ENCODE measurements at regions not wholly inside any gene's neighbourhood (a gene's known extent, or its start where the extent isn't known, plus 50 kb on each side); places are given as distances from the start of the nearest gene placed in this dataset.
A peak's percentile ranks its signal among the peaks of the same experiment; 100 is the strongest.

DNA sequence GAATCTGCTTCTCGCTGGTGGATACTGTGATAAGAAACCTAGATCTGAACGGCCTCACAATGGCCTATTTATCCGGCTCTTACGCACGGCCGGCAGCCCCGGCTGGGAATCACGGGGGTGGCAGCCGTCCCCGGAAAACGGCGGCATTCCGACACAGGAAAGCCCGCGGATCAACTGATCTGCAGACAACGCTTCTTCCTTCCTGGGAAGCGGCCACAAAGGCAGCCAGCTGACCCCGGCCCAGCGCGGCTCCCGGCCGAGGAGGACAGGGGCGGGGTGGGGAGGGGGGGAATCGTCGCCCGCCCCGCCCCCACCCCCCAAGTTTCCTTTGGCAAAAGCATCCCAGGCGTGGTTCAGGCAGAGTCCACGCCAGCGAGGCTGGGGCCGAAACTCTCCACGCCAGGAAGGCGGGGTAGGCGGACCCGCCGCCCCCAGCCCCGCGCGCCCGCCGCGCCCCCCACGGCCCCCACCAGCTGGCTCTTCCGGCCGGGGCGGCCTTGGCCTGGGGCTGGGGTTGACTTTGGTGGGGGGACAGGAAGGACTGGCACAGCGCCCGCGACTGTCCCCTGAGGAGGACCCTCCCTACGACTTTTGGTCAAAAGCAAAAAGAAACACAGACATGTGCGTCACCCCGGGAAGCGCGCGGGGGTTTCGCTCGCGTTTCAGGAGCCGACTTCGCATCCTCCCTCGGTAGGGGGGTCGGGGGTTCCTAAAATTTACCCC lies 247.7 kb upstream of the ANKRD55 start:
- H3K4me3 ChIP-seq (ENCODE audit: low read depth in 2 of 2, low read length in 1 of 2), result peak overlapping the region; percentile 53 to 61
- peak; percentile 92 for DNase-seq
- H3K9me2 ChIP-seq, result no peaks in the 10 kb centered on the region
- 4% methylated on average over 27 of the region's 62 CpGs for WGBS (ENCODE audit: low lambda C conversion rate)
- ChIA-PET CTCF (interaction anchor here (0.9 to 3.2 kb wide), 11 partner anchors 10 to 657 kb away, joined by 3 to 28 read pairs (median 3); no protein-coding TSS in a partner anchor), POLR2A (interaction anchor here (1.3 to 3.0 kb wide), 7 partner anchors 10 to 334 kb away, joined by 3 to 12 read pairs (median 6); partner anchors contain the start of gene MAP3K1)
- H4K20me1 ChIP-seq (ENCODE audit: insufficient read depth), result no peaks in the 10 kb centered on the region
- no peaks in the 10 kb centered on the region for H3K27me3 ChIP-seq (ENCODE audit: insufficient read depth)
- peak overlapping the region; percentile 69 for H3K9ac ChIP-seq
- no peaks in the 10 kb centered on the region for H3K79me2 ChIP-seq (ENCODE audit: insufficient read depth)
- peak overlapping the region; percentile 73 to 97 for H3K27ac ChIP-seq (ENCODE audit: low read depth in 2 of 2, low read length in 1 of 2)
- no peaks in the 10 kb centered on the region for H3K9me3 ChIP-seq
- H3K4me2 ChIP-seq, result peak overlapping the region; percentile 96
- H3K4me1 ChIP-seq (ENCODE audit: control insufficient read depth in 1 of 2, insufficient read depth in 2 of 2, low read depth in 1 of 2, low read length in 1 of 2), result peaks cover 18 to 42% of the 10 kb centered on the region in 2 experiments
- no peaks in the 10 kb centered on the region for H3K36me3 ChIP-seq (replicated peaks in 1 of 2; ENCODE audit: control insufficient read depth in 1 of 2, insufficient read depth in 2 of 2, low read length in 1 of 2)
- peaks cover 4% of the 10 kb centered on the region for H3F3A ChIP-seq (replicated peaks; ENCODE audit: insufficient read depth)
- H2AFZ ChIP-seq (ENCODE audit: low read depth), result peak overlapping the region; percentile 99
- no peak for TF ChIP-seq SMC3 (IDR thresholded peaks at IDR 0.05; ENCODE audit: low read depth, low read length)
- TF ChIP-seq TEAD4 (IDR thresholded peaks at IDR 0.05; ENCODE audit: borderline replicate concordance, insufficient read depth), result no peak
- TF ChIP-seq, protein P1, sequence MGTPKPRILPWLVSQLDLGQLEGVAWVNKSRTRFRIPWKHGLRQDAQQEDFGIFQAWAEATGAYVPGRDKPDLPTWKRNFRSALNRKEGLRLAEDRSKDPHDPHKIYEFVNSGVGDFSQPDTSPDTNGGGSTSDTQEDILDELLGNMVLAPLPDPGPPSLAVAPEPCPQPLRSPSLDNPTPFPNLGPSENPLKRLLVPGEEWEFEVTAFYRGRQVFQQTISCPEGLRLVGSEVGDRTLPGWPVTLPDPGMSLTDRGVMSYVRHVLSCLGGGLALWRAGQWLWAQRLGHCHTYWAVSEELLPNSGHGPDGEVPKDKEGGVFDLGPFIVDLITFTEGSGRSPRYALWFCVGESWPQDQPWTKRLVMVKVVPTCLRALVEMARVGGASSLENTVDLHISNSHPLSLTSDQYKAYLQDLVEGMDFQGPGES (IDR thresholded peaks at IDR 0.05; ENCODE audit: low read depth, low read length), result no peak
- TF ChIP-seq, protein P2, sequence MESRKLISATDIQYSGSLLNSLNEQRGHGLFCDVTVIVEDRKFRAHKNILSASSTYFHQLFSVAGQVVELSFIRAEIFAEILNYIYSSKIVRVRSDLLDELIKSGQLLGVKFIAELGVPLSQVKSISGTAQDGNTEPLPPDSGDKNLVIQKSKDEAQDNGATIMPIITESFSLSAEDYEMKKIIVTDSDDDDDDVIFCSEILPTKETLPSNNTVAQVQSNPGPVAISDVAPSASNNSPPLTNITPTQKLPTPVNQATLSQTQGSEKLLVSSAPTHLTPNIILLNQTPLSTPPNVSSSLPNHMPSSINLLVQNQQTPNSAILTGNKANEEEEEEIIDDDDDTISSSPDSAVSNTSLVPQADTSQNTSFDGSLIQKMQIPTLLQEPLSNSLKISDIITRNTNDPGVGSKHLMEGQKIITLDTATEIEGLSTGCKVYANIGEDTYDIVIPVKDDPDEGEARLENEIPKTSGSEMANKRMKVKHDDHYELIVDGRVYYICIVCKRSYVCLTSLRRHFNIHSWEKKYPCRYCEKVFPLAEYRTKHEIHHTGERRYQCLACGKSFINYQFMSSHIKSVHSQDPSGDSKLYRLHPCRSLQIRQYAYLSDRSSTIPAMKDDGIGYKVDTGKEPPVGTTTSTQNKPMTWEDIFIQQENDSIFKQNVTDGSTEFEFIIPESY (IDR thresholded peaks at IDR 0.05; ENCODE audit: borderline replicate concordance, low read depth), result no peak
- no peak for TF ChIP-seq EP300 (IDR thresholded peaks at IDR 0.05; ENCODE audit: borderline replicate concordance in 1 of 2, low read depth in 1 of 2, low read length in 1 of 2)
- TF ChIP-seq MXI1 (IDR thresholded peaks at IDR 0.05; ENCODE audit: low read depth, low read length), result no peak
- no peak for TF ChIP-seq TCF12 (IDR thresholded peaks at IDR 0.05)
- TF ChIP-seq RCOR1 (IDR thresholded peaks at IDR 0.05; ENCODE audit: low read length), result no peak; the same call in 1 of the 2 replicates
- 0 out of 2 replicates have a peak, but pooled peaks have one; percentile 19 for TF ChIP-seq FOXJ3 (CRISPR knock-in tag; IDR thresholded peaks at IDR 0.05)
- no peak for TF ChIP-seq RAD21 (IDR thresholded peaks at IDR 0.05; ENCODE audit: low read length)
- TF ChIP-seq, protein P3, sequence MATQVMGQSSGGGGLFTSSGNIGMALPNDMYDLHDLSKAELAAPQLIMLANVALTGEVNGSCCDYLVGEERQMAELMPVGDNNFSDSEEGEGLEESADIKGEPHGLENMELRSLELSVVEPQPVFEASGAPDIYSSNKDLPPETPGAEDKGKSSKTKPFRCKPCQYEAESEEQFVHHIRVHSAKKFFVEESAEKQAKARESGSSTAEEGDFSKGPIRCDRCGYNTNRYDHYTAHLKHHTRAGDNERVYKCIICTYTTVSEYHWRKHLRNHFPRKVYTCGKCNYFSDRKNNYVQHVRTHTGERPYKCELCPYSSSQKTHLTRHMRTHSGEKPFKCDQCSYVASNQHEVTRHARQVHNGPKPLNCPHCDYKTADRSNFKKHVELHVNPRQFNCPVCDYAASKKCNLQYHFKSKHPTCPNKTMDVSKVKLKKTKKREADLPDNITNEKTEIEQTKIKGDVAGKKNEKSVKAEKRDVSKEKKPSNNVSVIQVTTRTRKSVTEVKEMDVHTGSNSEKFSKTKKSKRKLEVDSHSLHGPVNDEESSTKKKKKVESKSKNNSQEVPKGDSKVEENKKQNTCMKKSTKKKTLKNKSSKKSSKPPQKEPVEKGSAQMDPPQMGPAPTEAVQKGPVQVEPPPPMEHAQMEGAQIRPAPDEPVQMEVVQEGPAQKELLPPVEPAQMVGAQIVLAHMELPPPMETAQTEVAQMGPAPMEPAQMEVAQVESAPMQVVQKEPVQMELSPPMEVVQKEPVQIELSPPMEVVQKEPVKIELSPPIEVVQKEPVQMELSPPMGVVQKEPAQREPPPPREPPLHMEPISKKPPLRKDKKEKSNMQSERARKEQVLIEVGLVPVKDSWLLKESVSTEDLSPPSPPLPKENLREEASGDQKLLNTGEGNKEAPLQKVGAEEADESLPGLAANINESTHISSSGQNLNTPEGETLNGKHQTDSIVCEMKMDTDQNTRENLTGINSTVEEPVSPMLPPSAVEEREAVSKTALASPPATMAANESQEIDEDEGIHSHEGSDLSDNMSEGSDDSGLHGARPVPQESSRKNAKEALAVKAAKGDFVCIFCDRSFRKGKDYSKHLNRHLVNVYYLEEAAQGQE (IDR thresholded peaks at IDR 0.05; ENCODE audit: low read depth, low read length), result no peak
- no peak for TF ChIP-seq TAF1 (IDR thresholded peaks at IDR 0.05; ENCODE audit: borderline replicate concordance, low read depth, low read length)
- TF ChIP-seq, protein P4, sequence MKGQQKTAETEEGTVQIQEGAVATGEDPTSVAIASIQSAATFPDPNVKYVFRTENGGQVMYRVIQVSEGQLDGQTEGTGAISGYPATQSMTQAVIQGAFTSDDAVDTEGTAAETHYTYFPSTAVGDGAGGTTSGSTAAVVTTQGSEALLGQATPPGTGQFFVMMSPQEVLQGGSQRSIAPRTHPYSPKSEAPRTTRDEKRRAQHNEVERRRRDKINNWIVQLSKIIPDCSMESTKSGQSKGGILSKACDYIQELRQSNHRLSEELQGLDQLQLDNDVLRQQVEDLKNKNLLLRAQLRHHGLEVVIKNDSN (IDR thresholded peaks at IDR 0.05; ENCODE audit: borderline replicate concordance, low read depth), result no peak
- TF ChIP-seq, protein P5, sequence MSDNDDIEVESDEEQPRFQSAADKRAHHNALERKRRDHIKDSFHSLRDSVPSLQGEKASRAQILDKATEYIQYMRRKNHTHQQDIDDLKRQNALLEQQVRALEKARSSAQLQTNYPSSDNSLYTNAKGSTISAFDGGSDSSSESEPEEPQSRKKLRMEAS (IDR thresholded peaks at IDR 0.05; ENCODE audit: low read depth), result no peak
- TF ChIP-seq, protein P6, sequence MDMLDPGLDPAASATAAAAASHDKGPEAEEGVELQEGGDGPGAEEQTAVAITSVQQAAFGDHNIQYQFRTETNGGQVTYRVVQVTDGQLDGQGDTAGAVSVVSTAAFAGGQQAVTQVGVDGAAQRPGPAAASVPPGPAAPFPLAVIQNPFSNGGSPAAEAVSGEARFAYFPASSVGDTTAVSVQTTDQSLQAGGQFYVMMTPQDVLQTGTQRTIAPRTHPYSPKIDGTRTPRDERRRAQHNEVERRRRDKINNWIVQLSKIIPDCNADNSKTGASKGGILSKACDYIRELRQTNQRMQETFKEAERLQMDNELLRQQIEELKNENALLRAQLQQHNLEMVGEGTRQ (IDR thresholded peaks at IDR 0.05; ENCODE audit: borderline replicate concordance, low read depth, low read length), result no peak
- no peak for TF ChIP-seq GABPA (IDR thresholded peaks at IDR 0.05; ENCODE audit: low read depth)
- TF ChIP-seq EZH2phosphoT487 (IDR thresholded peaks at IDR 0.05; ENCODE audit: borderline replicate concordance, low read depth), result no peak
- no peak for TF ChIP-seq NRF1 (IDR thresholded peaks at IDR 0.05; ENCODE audit: low read depth, low read length)
- TF ChIP-seq CHD2 (IDR thresholded peaks at IDR 0.05; ENCODE audit: low read length, partially characterized antibody), result peak; percentile 55
- no peak for TF ChIP-seq FOSL2 (IDR thresholded peaks at IDR 0.05; ENCODE audit: borderline replicate concordance, low read depth)
- TF ChIP-seq POLR2AphosphoS5 (IDR thresholded peaks at IDR 0.05; ENCODE audit: low read depth, low read length), result no peak
- 0 out of 2 replicates have a peak, but pooled peaks have one; percentile 8 for TF ChIP-seq RXRA (IDR thresholded peaks at IDR 0.05; ENCODE audit: borderline replicate concordance, low read depth)
- peak; percentile 37 for TF ChIP-seq GATA2 (CRISPR knock-in tag; IDR thresholded peaks at IDR 0.05)
- TF ChIP-seq RFX5 (IDR thresholded peaks at IDR 0.05; ENCODE audit: low read length), result no peak
